ENCODE measurements at regions not wholly inside any gene's neighbourhood (a gene's known extent, or its start where the extent isn't known, plus 50 kb on each side); places are given as distances from the start of the nearest gene placed in this dataset.

GRCh38 chr12:107397890-107398500 lies 287.6 kb upstream of the PWP1 start:
- Histone ChIP-seq H3K27me3 (ENCODE audit: control insufficient read depth in 2 of 2, insufficient read depth in 1 of 2, low read length in 1 of 2) (no peaks in the 10 kb centered on the region), H3K4me1 (ENCODE audit: control insufficient read depth in 2 of 2, insufficient read depth in 2 of 2, low read length in 2 of 2) (peaks cover 5 to 14% of the 10 kb centered on the region in 2 donors), H3K4me3 (ENCODE audit: low read length in 2 of 2) (no peak overlapping the region), H3K27ac (ENCODE audit: low read depth in 1 of 2, low read length in 1 of 2) (peak overlapping the region in 1 of 2 donors; percentile 11), H3K9me3 (ENCODE audit: control insufficient read depth in 2 of 2, insufficient read depth in 1 of 2, low read length in 1 of 2) (no peaks in the 10 kb centered on the region), H3K36me3 (ENCODE audit: control insufficient read depth in 2 of 2, insufficient read depth in 2 of 2, low read length in 1 of 2) (no peaks in the 10 kb centered on the region)
- no peak for DNase-seq (ENCODE audit: low read depth in 6 of 9, low spot score in 9 of 9)
- 89% methylated on average over 11 of the region's 11 CpGs for WGBS

- Histone ChIP-seq H3K4me3 (ENCODE audit: low read length in 2 of 2) (no peak overlapping the region), H3K27ac (ENCODE audit: low read depth in 1 of 2, low read length in 1 of 2) (no peak overlapping the region), H3K36me3 (ENCODE audit: control insufficient read depth in 2 of 2, insufficient read depth in 2 of 2, low read length in 1 of 2) (no peaks in the 10 kb centered on the region), H3K27me3 (ENCODE audit: control insufficient read depth in 2 of 2, insufficient read depth in 1 of 2, low read length in 1 of 2) (no peaks in the 10 kb centered on the region), H3K4me1 (ENCODE audit: control insufficient read depth in 2 of 2, insufficient read depth in 2 of 2, low read length in 2 of 2) (peaks cover 5 to 11% of the 10 kb centered on the region in 2 donors), H3K9me3 (ENCODE audit: control insufficient read depth in 2 of 2, insufficient read depth in 1 of 2, low read length in 1 of 2) (no peaks in the 10 kb centered on the region)
- no peak for DNase-seq (ENCODE audit: low read depth in 6 of 9, low spot score in 9 of 9)
- 81% methylated on average over 5 of the region's 5 CpGs for WGBS
Measured at GRCh38 chr12:107399046-107399445, 286.6 kb upstream of the PWP1 start.

- Histone ChIP-seq H3K27me3 (ENCODE audit: control insufficient read depth in 2 of 2, insufficient read depth in 1 of 2, low read length in 1 of 2) (no peaks in the 10 kb centered on the region), H3K4me3 (ENCODE audit: low read length in 2 of 2) (no peak overlapping the region), H3K4me1 (ENCODE audit: control insufficient read depth in 2 of 2, insufficient read depth in 2 of 2, low read length in 2 of 2) (peaks cover 5 to 11% of the 10 kb centered on the region in 2 donors), H3K27ac (ENCODE audit: low read depth in 1 of 2, low read length in 1 of 2) (no peak overlapping the region), H3K9me3 (ENCODE audit: control insufficient read depth in 2 of 2, insufficient read depth in 1 of 2, low read length in 1 of 2) (no peaks in the 10 kb centered on the region), H3K36me3 (ENCODE audit: control insufficient read depth in 2 of 2, insufficient read depth in 2 of 2, low read length in 1 of 2) (no peaks in the 10 kb centered on the region)
- DNase-seq (ENCODE audit: low read depth in 6 of 9, low spot score in 9 of 9), result no peak
- WGBS, result 93% methylated on average over 14 of the region's 14 CpGs
Measured at GRCh38 chr12:107400686-107401447, 284.7 kb upstream of the PWP1 start.

DNA sequence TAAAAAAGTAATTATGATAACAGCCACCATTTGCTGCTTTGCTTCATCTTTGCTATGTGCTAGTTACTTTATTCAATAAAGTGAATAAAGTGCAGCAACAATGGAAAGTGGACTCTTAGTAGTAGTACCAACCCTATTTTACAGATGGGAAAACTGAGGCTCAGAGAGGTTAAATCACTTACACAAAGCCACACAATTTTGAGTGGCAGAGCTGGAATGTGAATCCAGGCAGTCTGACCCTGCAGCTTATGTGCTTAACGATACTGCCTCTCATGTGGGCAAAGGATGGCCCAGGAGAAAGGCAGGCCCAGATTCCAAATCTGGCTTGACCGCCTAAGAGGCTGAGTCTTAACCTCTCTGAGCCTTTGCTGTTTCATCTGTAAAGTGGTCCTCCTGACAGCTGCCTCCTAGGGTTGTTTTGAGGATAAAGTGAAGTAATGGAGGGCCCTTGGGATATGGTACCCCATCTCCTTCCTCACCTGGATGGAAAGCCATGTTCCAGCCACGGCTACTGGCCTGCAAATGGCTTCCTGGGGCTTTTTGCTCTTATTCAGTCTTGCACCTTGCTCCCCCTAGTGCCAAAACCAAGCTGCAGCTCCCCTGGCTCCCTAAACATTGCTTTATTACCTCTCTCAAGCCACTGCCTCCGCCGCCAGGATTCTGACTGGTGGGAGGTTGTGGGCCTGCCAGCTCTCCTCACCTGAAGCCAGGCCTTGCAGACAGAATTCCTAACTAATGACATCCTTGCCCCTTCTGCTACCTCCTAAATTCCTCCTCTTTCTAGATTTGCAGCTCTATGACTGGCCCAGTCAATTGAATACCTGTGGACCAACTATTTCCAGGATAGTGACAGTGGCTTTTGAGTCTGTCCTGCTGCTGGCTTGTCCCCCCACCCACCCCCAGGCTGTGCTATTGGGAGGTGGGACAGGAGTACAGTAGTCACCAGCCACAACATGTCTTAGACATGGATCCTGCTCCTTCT lies 283.3 kb upstream of the PWP1 start:
- Histone ChIP-seq H3K27ac (ENCODE audit: low read depth in 1 of 2, low read length in 1 of 2) (no peak overlapping the region), H3K27me3 (ENCODE audit: control insufficient read depth in 2 of 2, insufficient read depth in 1 of 2, low read length in 1 of 2) (no peaks in the 10 kb centered on the region), H3K4me3 (ENCODE audit: low read length in 2 of 2) (no peak overlapping the region), H3K9me3 (ENCODE audit: control insufficient read depth in 2 of 2, insufficient read depth in 1 of 2, low read length in 1 of 2) (no peaks in the 10 kb centered on the region), H3K4me1 (ENCODE audit: control insufficient read depth in 2 of 2, insufficient read depth in 2 of 2, low read length in 2 of 2) (peaks cover 5 to 8% of the 10 kb centered on the region in 2 donors), H3K36me3 (ENCODE audit: control insufficient read depth in 2 of 2, insufficient read depth in 2 of 2, low read length in 1 of 2) (no peaks in the 10 kb centered on the region)
- peak; percentile 18 to 76 (median 54) for DNase-seq (ENCODE audit: low read depth in 6 of 9, low spot score in 9 of 9)
- 70% methylated on average over 5 of the region's 5 CpGs for WGBS

DNA sequence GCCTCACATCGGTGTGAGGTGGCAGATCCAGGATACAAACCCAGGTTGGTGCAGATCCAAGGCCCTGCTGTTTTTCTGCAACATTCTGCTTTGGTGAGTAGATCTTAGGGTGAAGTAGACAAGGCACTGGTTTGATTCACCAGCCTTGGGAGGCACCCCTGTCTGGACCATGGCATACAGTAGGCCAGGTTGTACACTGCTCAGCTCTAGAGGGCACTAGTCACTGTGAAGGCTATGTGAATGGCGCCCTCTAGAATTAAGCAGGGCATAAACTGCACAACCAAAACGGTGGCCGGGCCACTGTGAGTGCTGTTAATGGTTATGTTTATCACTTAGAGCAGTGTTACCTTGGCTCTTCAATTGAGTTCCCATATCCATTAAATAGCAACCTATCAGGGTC lies 280.6 kb upstream of the PWP1 start:
- Histone ChIP-seq H3K27ac (ENCODE audit: low read depth in 1 of 2, low read length in 1 of 2) (no peak overlapping the region), H3K4me3 (ENCODE audit: low read length in 2 of 2) (no peak overlapping the region), H3K27me3 (ENCODE audit: control insufficient read depth in 2 of 2, insufficient read depth in 1 of 2, low read length in 1 of 2) (no peaks in the 10 kb centered on the region), H3K4me1 (ENCODE audit: control insufficient read depth in 2 of 2, insufficient read depth in 2 of 2, low read length in 2 of 2) (no peaks in the 10 kb centered on the region), H3K9me3 (ENCODE audit: control insufficient read depth in 2 of 2, insufficient read depth in 1 of 2, low read length in 1 of 2) (no peaks in the 10 kb centered on the region), H3K36me3 (ENCODE audit: control insufficient read depth in 2 of 2, insufficient read depth in 2 of 2, low read length in 1 of 2) (no peaks in the 10 kb centered on the region)
- peak in 2 of 9 donors; percentile 32 to 49 for DNase-seq (ENCODE audit: low read depth in 6 of 9, low spot score in 9 of 9)
- 83% methylated on average over 4 of the region's 4 CpGs for WGBS

- WGBS, result 96% methylated on average over 7 of the region's 7 CpGs
- DNase-seq (ENCODE audit: low read depth in 6 of 9, low spot score in 9 of 9), result no peak
Measured at GRCh38 chr12:107405436-107405835, 280.2 kb upstream of the PWP1 start.

DNA sequence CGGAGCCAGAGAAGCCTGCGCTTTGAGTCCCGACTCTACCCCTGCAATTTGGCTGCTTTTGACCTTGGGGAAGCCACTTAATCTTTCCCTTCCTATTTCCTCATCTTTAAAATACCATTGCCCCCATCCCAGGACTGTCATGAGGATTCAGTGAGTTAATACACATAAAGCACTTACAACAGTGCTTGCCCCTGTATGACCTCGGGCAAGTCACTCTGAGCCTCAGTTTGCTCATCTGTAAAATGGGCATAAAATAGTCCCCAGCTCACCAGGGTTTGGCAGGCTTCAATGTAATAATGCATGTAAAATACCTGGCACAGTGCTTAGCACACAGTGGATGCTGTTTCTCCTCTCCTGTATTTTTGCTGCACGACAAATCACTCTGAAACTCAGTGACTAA lies 278.7 kb upstream of the PWP1 start:
- no peaks in the 10 kb centered on the region for H3K9me3 ChIP-seq (ENCODE audit: control insufficient read depth in 2 of 2, insufficient read depth in 1 of 2, low read length in 1 of 2)
- no peak overlapping the region for H3K4me3 ChIP-seq (ENCODE audit: low read length in 2 of 2)
- DNase-seq (ENCODE audit: low read depth in 6 of 9, low spot score in 9 of 9), result no peak
- WGBS, result 97% methylated on average over 5 of the region's 5 CpGs
- H3K4me1 ChIP-seq (ENCODE audit: control insufficient read depth in 2 of 2, insufficient read depth in 2 of 2, low read length in 2 of 2), result no peaks in the 10 kb centered on the region
- no peak overlapping the region for H3K27ac ChIP-seq (ENCODE audit: low read depth in 1 of 2, low read length in 1 of 2)
- no peaks in the 10 kb centered on the region for H3K27me3 ChIP-seq (ENCODE audit: control insufficient read depth in 2 of 2, insufficient read depth in 1 of 2, low read length in 1 of 2)
- H3K36me3 ChIP-seq (ENCODE audit: control insufficient read depth in 2 of 2, insufficient read depth in 2 of 2, low read length in 1 of 2), result no peaks in the 10 kb centered on the region

More at GRCh38 chr12:107405436-107405835, 280.2 kb upstream of the PWP1 start:
- H3K27me3 ChIP-seq (ENCODE audit: control insufficient read depth in 2 of 2, insufficient read depth in 1 of 2, low read length in 1 of 2), result no peaks in the 10 kb centered on the region
- H3K36me3 ChIP-seq (ENCODE audit: control insufficient read depth in 2 of 2, insufficient read depth in 2 of 2, low read length in 1 of 2), result no peaks in the 10 kb centered on the region
- no peaks in the 10 kb centered on the region for H3K9me3 ChIP-seq (ENCODE audit: control insufficient read depth in 2 of 2, insufficient read depth in 1 of 2, low read length in 1 of 2)
- no peaks in the 10 kb centered on the region for H3K4me1 ChIP-seq (ENCODE audit: control insufficient read depth in 2 of 2, insufficient read depth in 2 of 2, low read length in 2 of 2)
- no peak overlapping the region for H3K4me3 ChIP-seq (ENCODE audit: low read length in 2 of 2)
- H3K27ac ChIP-seq (ENCODE audit: low read depth in 1 of 2, low read length in 1 of 2), result no peak overlapping the region

GRCh38 chr12:107411792-107412535 lies 273.6 kb upstream of the PWP1 start:
- 97% methylated on average over 14 of the region's 14 CpGs for WGBS
- no peak overlapping the region for H3K4me3 ChIP-seq (ENCODE audit: low read length in 2 of 2)
- DNase-seq (ENCODE audit: low read depth in 6 of 9, low spot score in 9 of 9), result no peak
- no peak overlapping the region for H3K27ac ChIP-seq (ENCODE audit: low read depth in 1 of 2, low read length in 1 of 2)
- no peaks in the 10 kb centered on the region for H3K9me3 ChIP-seq (ENCODE audit: control insufficient read depth in 2 of 2, insufficient read depth in 1 of 2, low read length in 1 of 2)
- H3K4me1 ChIP-seq (ENCODE audit: control insufficient read depth in 2 of 2, insufficient read depth in 2 of 2, low read length in 2 of 2), result no peaks in the 10 kb centered on the region
- H3K27me3 ChIP-seq (ENCODE audit: control insufficient read depth in 2 of 2, insufficient read depth in 1 of 2, low read length in 1 of 2), result no peaks in the 10 kb centered on the region
- H3K36me3 ChIP-seq (ENCODE audit: control insufficient read depth in 2 of 2, insufficient read depth in 2 of 2, low read length in 1 of 2), result no peaks in the 10 kb centered on the region
